Testis (tissue), 2 donors: ENCODE measurements at regions not wholly inside any gene's neighbourhood (a gene's known extent, or its start where the extent isn't known, plus 50 kb on each side); places are given as distances from the start of the nearest gene placed in this dataset.

Experiments
- DNase-seq: peaks from one replicate; pipeline ENCODE4 v3.0.0-alpha.2; 2019
- H3K27ac ChIP-seq, 2 donors: fragments of 200-600 bp; sonication (generic); one replicate each; pipeline ENCODE4 v1.5.1; 2019
- H3K27me3 ChIP-seq: fragments of 200-600 bp; sonication (generic); one replicate; pipeline ENCODE4 v1.5.1; 2019
- H3K36me3 ChIP-seq: fragments of 200-600 bp; sonication (generic); one replicate; pipeline ENCODE4 v1.5.1; 2017; ENCODE audit warnings: low read depth; ENCODE audit errors: missing control alignments
- H3K4me1 ChIP-seq: fragments of 200-600 bp; sonication (generic); one replicate; pipeline ENCODE4 v1.5.1; 2019
- H3K4me3 ChIP-seq, 2 donors: fragments of 200-600 bp; sonication (generic); one replicate each; pipeline ENCODE4 v1.5.1; 2017 to 2019
- H3K9me3 ChIP-seq: fragments of 200-600 bp; sonication (generic); one replicate; pipeline ENCODE4 v1.5.1; 2017
- POLR2A ChIP-seq: fragments of 450-650 bp; IDR thresholded peaks from one replicate; pipeline ENCODE4 v1.6.1; 2017; ENCODE audit warnings: antibody characterized with exemption, mild to moderate bottlenecking, moderate library complexity
- WGBS, 2 donors: methylation state at CpG; one replicate each; pipeline ENCODE4 v1.1.5; 2018; 5-methylcytosine and 5-hydroxymethylcytosine counted together
- intact Hi-C: fragments of 100-400 bp; cut with DNase I; formaldehyde crosslinking; loops from one replicate; pipeline ENCODE4 v1.15.1; 2023; ENCODE audit warnings: low total_unique reads
- TF ChIP-seq, protein P1 (sequence below), 3 experiments: fragments of 450-650 bp in 2 of 3; fragments of 200-600 bp in 1 of 3; sonication (generic) in 1 of 3; IDR thresholded peaks; one replicate each; pipeline ENCODE4 v1.5.1; 2016 to 2019; ENCODE audit warnings: antibody characterized with exemption in 3 of 3, mild to moderate bottlenecking in 2 of 3, moderate library complexity in 1 of 3

DNA sequence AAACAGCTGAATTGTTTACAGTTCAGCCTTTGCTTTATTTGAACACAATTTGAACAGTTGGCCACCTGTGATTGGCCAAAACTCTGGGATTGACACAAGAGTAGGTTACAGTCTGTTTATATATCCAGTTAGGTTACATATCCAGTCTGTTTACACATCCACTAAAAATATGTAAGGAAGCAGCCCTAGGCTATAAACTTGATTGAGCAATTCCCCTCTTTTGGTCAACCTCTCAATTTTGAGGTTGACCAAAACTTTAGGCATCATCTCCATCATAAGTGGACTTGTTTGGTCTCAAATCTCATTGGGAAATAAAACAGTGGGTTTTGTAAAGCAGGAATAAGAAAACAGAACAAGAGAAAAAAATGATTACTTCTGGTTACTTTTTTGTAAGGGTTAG lies 190.8 kb downstream of the SPATA18 start:
- H3K4me1 ChIP-seq, result peaks cover 4% of the 10 kb centered on the region
- no peak overlapping the region for H3K27ac ChIP-seq
- H3K36me3 ChIP-seq, result no peaks in the 10 kb centered on the region
- no peak for DNase-seq
- H3K4me3 ChIP-seq, result no peak overlapping the region
- TF ChIP-seq, protein P1, sequence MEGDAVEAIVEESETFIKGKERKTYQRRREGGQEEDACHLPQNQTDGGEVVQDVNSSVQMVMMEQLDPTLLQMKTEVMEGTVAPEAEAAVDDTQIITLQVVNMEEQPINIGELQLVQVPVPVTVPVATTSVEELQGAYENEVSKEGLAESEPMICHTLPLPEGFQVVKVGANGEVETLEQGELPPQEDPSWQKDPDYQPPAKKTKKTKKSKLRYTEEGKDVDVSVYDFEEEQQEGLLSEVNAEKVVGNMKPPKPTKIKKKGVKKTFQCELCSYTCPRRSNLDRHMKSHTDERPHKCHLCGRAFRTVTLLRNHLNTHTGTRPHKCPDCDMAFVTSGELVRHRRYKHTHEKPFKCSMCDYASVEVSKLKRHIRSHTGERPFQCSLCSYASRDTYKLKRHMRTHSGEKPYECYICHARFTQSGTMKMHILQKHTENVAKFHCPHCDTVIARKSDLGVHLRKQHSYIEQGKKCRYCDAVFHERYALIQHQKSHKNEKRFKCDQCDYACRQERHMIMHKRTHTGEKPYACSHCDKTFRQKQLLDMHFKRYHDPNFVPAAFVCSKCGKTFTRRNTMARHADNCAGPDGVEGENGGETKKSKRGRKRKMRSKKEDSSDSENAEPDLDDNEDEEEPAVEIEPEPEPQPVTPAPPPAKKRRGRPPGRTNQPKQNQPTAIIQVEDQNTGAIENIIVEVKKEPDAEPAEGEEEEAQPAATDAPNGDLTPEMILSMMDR (IDR thresholded peaks at IDR 0.05), result no peak
- no peak for TF ChIP-seq POLR2A
- intact Hi-C loops, result no loop called here
- H3K27me3 ChIP-seq, result no peaks in the 10 kb centered on the region
- no peaks in the 10 kb centered on the region for H3K9me3 ChIP-seq

DNA sequence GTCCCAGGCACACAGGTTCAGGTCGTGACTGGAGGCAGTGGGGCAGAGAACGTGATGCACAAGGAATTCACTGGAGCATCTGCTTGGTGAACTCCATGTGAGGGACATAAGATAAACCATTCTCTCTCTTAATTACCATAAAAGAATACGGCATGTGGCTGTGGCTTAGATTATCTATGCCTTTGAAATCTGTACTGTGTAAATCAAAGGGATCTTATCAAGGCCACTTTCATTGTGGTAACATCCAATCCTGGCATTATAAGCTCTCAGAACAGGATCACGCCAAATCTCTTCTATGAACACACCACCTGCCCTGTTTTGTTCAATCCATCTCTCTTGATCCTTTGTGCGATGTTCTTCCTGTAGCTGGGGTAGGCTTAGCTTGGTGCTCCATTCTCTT lies 192.3 kb downstream of the SPATA18 start:
- 84 to 91% methylated on average over 5 of the region's 5 CpGs for WGBS, 2 donors
- H3K4me3 ChIP-seq, result no peak overlapping the region
- peaks cover 10% of the 10 kb centered on the region for H3K4me1 ChIP-seq
- no peak overlapping the region for H3K27ac ChIP-seq
- H3K27me3 ChIP-seq, result no peaks in the 10 kb centered on the region
- DNase-seq, result no peak
- no peaks in the 10 kb centered on the region for H3K36me3 ChIP-seq
- no peak for TF ChIP-seq POLR2A
- TF ChIP-seq, protein P1 (IDR thresholded peaks at IDR 0.05), result no peak
- intact Hi-C loops, result no loop called here
- no peaks in the 10 kb centered on the region for H3K9me3 ChIP-seq

DNA sequence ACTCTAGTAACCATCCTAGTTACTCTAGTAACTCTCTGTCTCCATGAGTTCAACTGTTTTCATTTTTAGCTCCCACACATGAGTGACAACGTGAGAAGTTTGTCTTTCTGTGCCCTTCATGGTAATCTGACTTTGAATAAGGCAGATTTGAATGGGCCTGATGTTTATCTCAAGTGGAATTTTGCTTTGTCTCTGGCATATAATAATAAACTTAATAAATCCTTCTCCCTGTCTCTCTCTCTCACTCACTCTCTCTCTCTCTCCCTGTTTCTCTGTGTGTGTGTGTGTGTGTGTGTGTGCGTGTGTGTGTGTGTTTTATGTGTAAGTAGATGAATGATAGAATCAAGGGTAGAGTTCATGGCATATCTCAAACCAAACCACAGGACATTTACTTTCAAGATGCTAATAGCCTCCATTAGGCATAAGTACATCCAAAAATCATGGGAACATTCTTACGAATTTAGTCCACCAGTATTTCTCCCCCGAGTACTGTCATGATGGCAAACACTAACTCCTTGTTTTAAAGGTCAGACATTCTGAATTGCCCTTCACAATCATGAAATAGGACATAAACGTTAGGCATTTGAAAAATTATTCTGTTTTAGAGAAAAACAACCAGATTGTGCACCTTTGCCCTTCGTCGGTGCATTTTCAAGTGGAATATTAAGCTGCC lies 193.1 kb downstream of the SPATA18 start:
- no peak overlapping the region for H3K27ac ChIP-seq
- WGBS, 2 donors, result 46 to 56% methylated on average over 7 of the region's 7 CpGs
- no peak overlapping the region for H3K4me3 ChIP-seq
- H3K4me1 ChIP-seq, result peaks cover 13% of the 10 kb centered on the region
- H3K27me3 ChIP-seq, result no peaks in the 10 kb centered on the region
- DNase-seq, result no peak
- H3K9me3 ChIP-seq, result no peaks in the 10 kb centered on the region
- no peaks in the 10 kb centered on the region for H3K36me3 ChIP-seq
- no peak for TF ChIP-seq POLR2A
- TF ChIP-seq, protein P1 (IDR thresholded peaks at IDR 0.05), result no peak
- intact Hi-C loops, result no loop called here

DNA sequence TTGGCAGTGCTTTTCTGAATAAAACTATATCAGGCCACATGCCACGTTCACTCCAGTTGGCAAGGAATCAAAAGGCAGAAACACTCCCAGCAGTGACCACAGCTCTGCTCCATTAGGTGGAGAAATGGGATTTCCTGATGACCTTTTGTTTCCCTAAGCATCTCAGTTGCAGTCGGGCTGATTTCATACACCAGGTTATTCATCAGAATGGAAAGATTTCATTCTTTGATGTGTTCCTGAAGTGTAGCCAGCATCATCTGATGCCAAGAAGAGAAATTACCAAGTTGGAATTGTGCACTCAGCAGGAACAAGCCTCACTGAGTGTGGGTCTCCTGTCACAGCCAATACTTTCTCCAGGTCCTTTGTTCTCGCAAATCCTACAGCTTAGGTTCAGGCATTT lies 193.7 kb downstream of the SPATA18 start:
- TF ChIP-seq POLR2A, result no peak
- Histone ChIP-seq H3K4me3 (no peak overlapping the region), H3K36me3 (no peaks in the 10 kb centered on the region), H3K27ac (no peak overlapping the region), H3K4me1 (peaks cover 17% of the 10 kb centered on the region), H3K9me3 (no peaks in the 10 kb centered on the region), H3K27me3 (no peaks in the 10 kb centered on the region)
- intact Hi-C loops, result no loop called here
- WGBS, 2 donors, result 42 to 51% methylated on average over 3 of the region's 3 CpGs
- DNase-seq, result no peak

DNA sequence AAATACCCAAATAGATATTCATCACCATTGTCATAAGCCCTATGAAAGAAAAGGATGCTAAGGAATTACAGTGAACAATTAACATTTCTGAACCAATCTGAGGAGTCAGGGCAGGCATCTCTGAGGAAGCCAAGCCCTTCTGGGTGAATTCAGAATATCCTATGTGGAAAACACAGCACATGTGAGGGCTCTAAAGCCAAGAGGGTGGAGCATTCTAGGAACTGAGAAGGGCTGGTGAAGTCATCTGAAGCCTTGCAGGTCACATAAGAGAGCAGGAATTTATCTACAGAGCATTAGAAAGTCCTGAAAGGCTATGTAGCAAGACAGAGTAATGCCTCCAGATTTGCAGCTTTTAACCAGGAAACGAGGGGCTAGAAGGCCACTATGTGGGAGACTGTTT lies 195.7 kb downstream of the SPATA18 start:
- no peak overlapping the region for H3K27ac ChIP-seq
- TF ChIP-seq, protein P1 (IDR thresholded peaks at IDR 0.05), result no peak
- no peak for TF ChIP-seq POLR2A
- H3K36me3 ChIP-seq, result no peaks in the 10 kb centered on the region
- no peak overlapping the region for H3K4me3 ChIP-seq
- 77 to 87% methylated on average over 1 of the region's 1 CpG for WGBS, 2 donors
- no peak for DNase-seq
- no peaks in the 10 kb centered on the region for H3K9me3 ChIP-seq
- H3K27me3 ChIP-seq, result no peaks in the 10 kb centered on the region
- H3K4me1 ChIP-seq, result peaks cover 19% of the 10 kb centered on the region
- intact Hi-C loops, result no loop called here
